RWPE1 (cell line): ENCODE measurements at regions not wholly inside any gene's neighbourhood (a gene's known extent, or its start where the extent isn't known, plus 50 kb on each side); places are given as distances from the start of the nearest gene placed in this dataset.

Experiments
- CTCF ChIA-PET: fragments of 350-600 bp; sonication (Branson Sonifier 250); formaldehyde crosslinking; extraction: SDS; loops from one replicate; lab custom pipeline; 2021; lab: Yijun Ruan, JAX
- POLR2A ChIA-PET: fragments of 400-600 bp; formaldehyde crosslinking; extraction: SDS; loops from one replicate; lab custom pipeline; 2020; ENCODE audit warnings: antibody characterized with exemption; ENCODE audit not compliant: low non-redundant PET; lab: Yijun Ruan, JAX
- DNase-seq: peaks from one replicate; pipeline ENCODE4 v3.0.0; 2012; ENCODE audit warnings: low spot score
- H3K27ac ChIP-seq: fragments of 450-650 bp; 2 replicates; pipeline ENCODE4 v1.5.1; 2017
- TF ChIP-seq, protein P1 (sequence below): fragments of 450-650 bp; conservative IDR thresholded peaks from 2 replicates; pipeline ENCODE4 v1.5.1; 2017; ENCODE audit warnings: low read depth, mild to moderate bottlenecking

DNA sequence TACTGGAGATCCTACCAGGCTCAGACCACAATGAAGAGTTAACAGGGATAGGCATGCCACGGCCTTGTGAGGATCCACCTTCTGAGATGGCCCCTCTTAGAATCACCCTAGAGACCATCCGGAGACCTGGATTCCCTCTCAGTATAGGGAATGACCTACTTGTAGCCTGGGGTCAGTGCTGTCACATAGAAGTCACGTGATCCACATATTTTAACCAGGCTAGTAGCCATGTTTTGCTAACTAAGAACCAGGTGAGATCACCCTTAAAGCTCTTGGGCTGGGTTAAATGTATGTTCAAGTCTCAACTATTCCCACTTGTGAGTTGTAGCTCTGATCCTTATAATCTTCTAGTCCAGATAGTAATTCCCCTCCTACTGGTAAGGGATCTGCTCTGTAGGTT lies 215.4 kb downstream of the CCNG2 start:
- DNase-seq = no peak
- CTCF ChIA-PET = no interaction called here
- POLR2A ChIA-PET = no interaction called here
- no peak overlapping the region for H3K27ac ChIP-seq
- TF ChIP-seq, protein P1, sequence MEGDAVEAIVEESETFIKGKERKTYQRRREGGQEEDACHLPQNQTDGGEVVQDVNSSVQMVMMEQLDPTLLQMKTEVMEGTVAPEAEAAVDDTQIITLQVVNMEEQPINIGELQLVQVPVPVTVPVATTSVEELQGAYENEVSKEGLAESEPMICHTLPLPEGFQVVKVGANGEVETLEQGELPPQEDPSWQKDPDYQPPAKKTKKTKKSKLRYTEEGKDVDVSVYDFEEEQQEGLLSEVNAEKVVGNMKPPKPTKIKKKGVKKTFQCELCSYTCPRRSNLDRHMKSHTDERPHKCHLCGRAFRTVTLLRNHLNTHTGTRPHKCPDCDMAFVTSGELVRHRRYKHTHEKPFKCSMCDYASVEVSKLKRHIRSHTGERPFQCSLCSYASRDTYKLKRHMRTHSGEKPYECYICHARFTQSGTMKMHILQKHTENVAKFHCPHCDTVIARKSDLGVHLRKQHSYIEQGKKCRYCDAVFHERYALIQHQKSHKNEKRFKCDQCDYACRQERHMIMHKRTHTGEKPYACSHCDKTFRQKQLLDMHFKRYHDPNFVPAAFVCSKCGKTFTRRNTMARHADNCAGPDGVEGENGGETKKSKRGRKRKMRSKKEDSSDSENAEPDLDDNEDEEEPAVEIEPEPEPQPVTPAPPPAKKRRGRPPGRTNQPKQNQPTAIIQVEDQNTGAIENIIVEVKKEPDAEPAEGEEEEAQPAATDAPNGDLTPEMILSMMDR = no peak

DNA sequence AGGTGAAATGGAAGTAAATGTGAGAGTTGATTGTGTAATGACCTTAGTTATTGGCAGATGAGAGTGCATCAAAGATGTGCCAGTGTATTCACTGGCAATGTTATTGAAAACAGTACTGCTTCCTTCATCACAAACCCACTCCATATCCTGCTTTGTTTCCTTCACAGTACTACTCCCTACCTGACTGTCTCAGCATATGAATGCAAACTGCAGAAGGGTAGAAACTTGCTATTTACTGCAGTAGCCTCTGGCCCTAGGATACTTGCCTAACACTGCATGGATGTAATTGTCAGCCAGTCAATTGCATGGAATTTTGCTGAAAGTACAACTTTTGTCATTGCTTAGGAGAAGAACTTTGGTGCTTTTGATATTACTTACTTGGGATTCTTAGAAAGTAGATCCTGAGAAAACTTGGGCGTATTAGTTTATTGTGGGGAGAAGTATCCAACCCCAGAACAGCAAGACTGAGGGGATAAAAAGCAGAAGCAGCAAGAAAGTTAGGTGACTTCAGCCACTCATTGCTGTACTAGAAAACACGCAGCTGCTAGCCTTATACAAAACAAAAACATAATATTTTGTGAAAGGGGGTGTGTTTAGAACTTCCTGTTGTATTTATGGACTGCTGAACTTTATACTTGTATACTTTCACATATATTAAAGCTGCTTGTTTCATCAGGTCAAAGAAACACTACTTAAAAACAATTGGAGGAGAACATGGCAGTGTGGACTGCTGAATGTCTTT lies 219.0 kb downstream of the CCNG2 start:
- H3K27ac ChIP-seq = no peak overlapping the region
- CTCF ChIA-PET = interaction anchor here (1.3 kb wide), 1 partner anchor 243 kb away, joined by 5 read pairs; no protein-coding TSS in a partner anchor
- POLR2A ChIA-PET = no interaction called here
- TF ChIP-seq, protein P1 = no peak
- DNase-seq = no peak

DNA sequence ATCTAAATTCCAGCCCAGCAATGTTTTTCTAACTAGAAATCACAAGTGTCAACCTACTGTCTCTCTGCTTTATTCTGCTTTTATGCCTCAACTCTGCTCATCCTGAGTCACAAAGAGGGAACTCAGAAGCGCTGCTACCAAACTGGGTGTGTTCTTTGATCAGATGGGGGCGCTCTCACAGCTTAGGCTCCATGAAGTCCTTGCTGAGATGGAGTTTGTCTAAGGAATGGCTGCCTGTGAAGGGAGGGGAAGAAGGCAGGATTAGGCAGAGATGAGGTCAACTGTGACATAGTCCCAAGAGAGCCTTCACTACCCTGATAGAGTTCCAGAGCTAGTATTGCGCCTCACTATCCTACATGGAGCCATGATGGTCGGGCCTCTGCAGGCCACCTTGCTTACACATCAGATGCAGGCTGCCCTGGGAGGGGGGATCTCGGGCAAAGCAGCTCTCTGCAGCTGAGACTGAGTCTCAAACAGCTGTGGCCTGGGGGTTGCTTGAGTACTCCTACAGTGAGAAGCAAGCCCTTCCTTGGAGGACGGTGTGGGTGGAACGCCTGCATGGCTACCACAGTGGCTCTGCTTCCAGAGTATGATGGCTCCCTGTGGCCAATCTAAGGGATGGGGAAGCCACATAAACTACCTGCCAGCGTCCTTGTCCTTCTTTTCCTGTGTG lies 219.9 kb downstream of the CCNG2 start:
- DNase-seq = no peak
- ChIA-PET CTCF (interaction anchor here (1.3 kb wide), 2 partner anchors 57 to 242 kb away, joined by 4 to 5 read pairs; no protein-coding TSS in a partner anchor), POLR2A (no interaction called here)
- no peak overlapping the region for H3K27ac ChIP-seq
- TF ChIP-seq, protein P1 = no peak

DNA sequence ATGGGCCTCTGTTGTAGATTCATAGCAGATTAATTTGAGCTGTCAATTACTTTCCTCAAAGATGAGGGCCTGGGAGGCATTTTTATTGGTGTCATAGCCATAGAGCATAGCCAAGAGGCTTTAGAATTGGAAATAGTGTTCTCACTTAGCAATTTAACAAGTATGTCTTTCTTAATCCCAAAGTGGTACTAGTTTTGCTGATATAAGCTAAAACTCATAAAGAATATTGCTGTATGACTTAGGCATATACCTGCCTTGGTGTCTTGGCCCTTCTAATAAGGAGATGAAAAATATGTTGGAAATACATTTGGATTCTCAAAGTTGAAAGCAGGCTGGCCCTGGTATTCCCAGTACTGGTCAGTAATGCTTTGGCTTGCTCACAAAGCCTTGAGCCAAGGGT lies 221.5 kb upstream of the CXCL13 start:
- DNase-seq = no peak
- no peak overlapping the region for H3K27ac ChIP-seq
- CTCF ChIA-PET = interaction anchor here (0.6 kb wide), 2 partner anchors 11 to 237 kb away, joined by 3 to 6 read pairs; no protein-coding TSS in a partner anchor
- POLR2A ChIA-PET = no interaction called here
- TF ChIP-seq, protein P1 = no peak

DNA sequence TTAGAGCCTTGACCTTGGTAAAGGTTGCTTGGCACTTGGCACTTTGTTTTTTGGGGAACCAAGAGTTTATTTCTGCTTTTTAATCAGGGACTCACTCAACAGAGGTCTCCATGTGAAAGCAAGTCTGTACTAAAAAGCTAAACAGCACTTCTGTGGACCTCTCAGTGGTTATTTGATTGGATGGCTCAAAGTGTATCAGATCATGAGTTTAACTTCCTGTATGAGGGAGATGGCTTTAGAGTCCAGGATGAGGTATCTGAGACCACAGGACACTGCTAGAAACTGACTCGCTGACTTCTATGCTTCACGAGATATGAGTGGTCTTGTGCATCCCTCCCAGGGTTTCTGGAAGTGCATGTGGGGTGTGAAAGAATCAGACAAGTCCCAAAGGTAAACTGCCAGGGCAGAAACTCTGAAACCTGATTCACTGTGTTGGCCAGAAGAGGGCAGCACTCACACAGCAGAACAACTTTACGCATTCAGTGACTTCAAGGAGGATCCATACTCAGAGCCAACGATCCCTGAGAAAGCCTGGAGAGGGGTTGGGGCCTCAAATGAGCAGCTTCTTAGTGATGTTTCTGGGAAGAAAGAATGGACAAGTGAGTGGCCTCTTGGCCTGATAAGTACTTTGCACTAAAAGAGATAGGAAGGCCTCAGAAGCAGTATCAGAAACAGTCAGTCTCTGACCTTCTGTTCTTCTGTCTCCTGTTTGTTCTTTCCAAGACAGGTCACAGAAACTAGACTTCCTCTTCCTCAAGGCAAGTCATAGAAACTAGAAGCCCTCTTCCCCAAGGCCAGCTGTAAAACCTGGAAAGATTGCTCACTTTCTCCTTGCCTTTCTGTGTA lies 220.3 kb upstream of the CXCL13 start:
- peak; percentile 59 for DNase-seq
- ChIA-PET CTCF (interaction anchor here (0.7 to 0.9 kb wide), 4 partner anchors 15 to 1138 kb away, joined by 3 to 4 read pairs (median 3); no protein-coding TSS in a partner anchor), POLR2A (no interaction called here)
- no peak overlapping the region for H3K27ac ChIP-seq
- TF ChIP-seq, protein P1 = peak; percentile 80

DNA sequence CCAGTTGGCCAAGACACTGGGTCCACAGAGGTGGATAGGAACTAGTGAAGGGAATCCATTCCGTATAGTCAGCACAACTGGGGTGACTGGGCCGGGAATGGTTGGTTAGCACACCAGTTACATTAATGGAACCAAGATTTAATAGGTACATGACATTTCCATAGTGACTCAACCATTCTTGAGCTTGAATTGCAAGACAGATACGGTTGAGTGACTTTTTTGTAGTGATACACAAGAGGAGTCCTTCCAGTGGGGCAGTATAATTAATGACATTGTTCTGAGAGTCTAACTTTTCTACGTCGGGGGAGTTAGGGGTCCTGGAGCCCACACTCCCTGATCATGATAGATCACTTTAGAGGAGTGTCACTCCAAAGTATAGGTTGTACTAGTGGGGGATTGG lies 211.6 kb upstream of the CXCL13 start:
- no peak for DNase-seq
- CTCF ChIA-PET = no interaction called here
- POLR2A ChIA-PET = no interaction called here
- H3K27ac ChIP-seq = no peak overlapping the region
- TF ChIP-seq, protein P1 = no peak
